Breast epithelium (tissue), 4 donors: ENCODE measurements at regions not wholly inside any gene's neighbourhood (a gene's known extent, or its start where the extent isn't known, plus 50 kb on each side); places are given as distances from the start of the nearest gene placed in this dataset.

ENCODE experiments used
- DNase-seq, 2 donors: peaks; one replicate each; pipeline ENCODE4 v3.0.0-alpha.2; 2019; ENCODE audit warnings: low spot score in 2 of 2
- H3K27ac ChIP-seq, 2 donors: fragments of 200-600 bp; sonication (generic) in 1 of 2; one replicate each; pipeline ENCODE4 v1.5.1; 2016 to 2019; ENCODE audit warnings: mild to moderate bottlenecking in 1 of 2
- H3K27me3 ChIP-seq, 2 donors: fragments of 200-600 bp; sonication (generic) in 1 of 2; one replicate each; pipeline versions ENCODE4 v1.5.1 to v1.6.0; 2017 to 2019; ENCODE audit warnings: control low read depth in 1 of 2, mild to moderate bottlenecking in 1 of 2
- H3K36me3 ChIP-seq: fragments of 200-600 bp; one replicate; pipeline ENCODE4 v1.5.1; 2019
- H3K4me1 ChIP-seq, 2 donors: fragments of 200-600 bp; sonication (generic); one replicate each; pipeline ENCODE4 v1.5.1; 2016 to 2019; ENCODE audit warnings: control low read depth in 1 of 2
- H3K4me3 ChIP-seq, 3 donors: fragments of 200-600 bp; sonication (generic); 1 replicate in 2 of 3; 2 replicates in 1 of 3; pipeline ENCODE4 v1.5.1; 2016 to 2019; ENCODE audit warnings: mild to moderate bottlenecking in 3 of 3, moderate library complexity in 2 of 3
- H3K9me3 ChIP-seq, 2 donors: fragments of 200-600 bp; sonication (generic) in 1 of 2; one replicate each; pipeline ENCODE4 v1.5.1; 2016 to 2019; ENCODE audit warnings: control low read depth in 1 of 2
- CTCF ChIP-seq, 3 donors: fragments of 450-650 bp; IDR thresholded peaks; one replicate each; pipeline ENCODE4 v1.5.1; 2016 to 2017; ENCODE audit warnings: antibody characterized with exemption in 3 of 3, mild to moderate bottlenecking in 3 of 3, moderate library complexity in 3 of 3
- POLR2A ChIP-seq: fragments of 450-650 bp; IDR thresholded peaks from one replicate; pipeline ENCODE4 v1.6.1; 2016; ENCODE audit warnings: antibody characterized with exemption, mild to moderate bottlenecking, moderate library complexity
- POLR2AphosphoS5 ChIP-seq, 3 donors: sonication (generic); formaldehyde crosslinking; IDR thresholded peaks; one replicate each; pipeline ENCODE4 v1.6.1; 2017; ENCODE audit warnings: antibody characterized with exemption in 3 of 3
- intact Hi-C: fragments of 100-400 bp; cut with DNase I; formaldehyde crosslinking; loops from one replicate; pipeline ENCODE4 v1.15.1; 2023; ENCODE audit warnings: low total_unique reads

GRCh38 chr2:163401481-163401880, 334.3 kb downstream of the FIGN start:
- H3K9me3 ChIP-seq, result no peaks in the 10 kb centered on the region
- TF ChIP-seq POLR2AphosphoS5 (IDR thresholded peaks at IDR 0.05) (no peak), CTCF (IDR thresholded peaks at IDR 0.05) (no peak), POLR2A (no peak)
- intact Hi-C loops, result no loop called here
- no peak overlapping the region for H3K4me3 ChIP-seq
- no peak for DNase-seq
- no peaks in the 10 kb centered on the region for H3K27me3 ChIP-seq
- no peaks in the 10 kb centered on the region for H3K36me3 ChIP-seq
- no peaks in the 10 kb centered on the region for H3K4me1 ChIP-seq
- no peak overlapping the region for H3K27ac ChIP-seq

DNA sequence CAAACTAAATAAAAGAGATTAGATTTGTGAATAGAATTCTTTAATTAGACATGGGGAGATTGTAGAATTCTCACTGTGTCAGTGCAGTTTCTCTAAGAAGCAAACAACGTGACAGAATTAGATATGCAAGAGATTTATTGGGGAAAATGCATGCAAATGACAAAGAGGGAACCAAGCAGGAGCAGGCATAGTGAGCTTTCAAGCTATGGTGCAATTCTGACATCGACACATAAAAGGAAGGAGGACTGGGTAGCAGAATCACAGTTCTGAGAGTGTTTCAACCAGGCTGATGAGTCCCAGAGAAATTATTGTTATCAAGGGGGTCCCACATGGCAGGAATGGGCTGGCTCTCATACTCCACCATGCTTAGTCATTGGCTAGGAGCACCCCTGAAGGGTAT, 338.4 kb downstream of the FIGN start:
- DNase-seq, result no peak
- intact Hi-C loops, result no loop called here

GRCh38 chr2:163395602-163396001, 340.2 kb downstream of the FIGN start:
- Histone ChIP-seq H3K27ac (no peak overlapping the region), H3K9me3 (no peaks in the 10 kb centered on the region), H3K4me3 (no peak overlapping the region), H3K36me3 (no peaks in the 10 kb centered on the region), H3K4me1 (no peaks in the 10 kb centered on the region), H3K27me3 (no peaks in the 10 kb centered on the region)
- DNase-seq, result no peak
- TF ChIP-seq POLR2AphosphoS5 (IDR thresholded peaks at IDR 0.05), result no peak
- TF ChIP-seq POLR2A, result no peak
- TF ChIP-seq CTCF (IDR thresholded peaks at IDR 0.05), result no peak
- intact Hi-C loops, result no loop called here

More for the DNA sequence above, 338.4 kb downstream of the FIGN start:
- H3K36me3 ChIP-seq, result no peaks in the 10 kb centered on the region
- H3K27ac ChIP-seq, result no peak overlapping the region
- no peak overlapping the region for H3K4me3 ChIP-seq
- no peaks in the 10 kb centered on the region for H3K4me1 ChIP-seq
- TF ChIP-seq POLR2AphosphoS5 (IDR thresholded peaks at IDR 0.05) (no peak), POLR2A (no peak), CTCF (IDR thresholded peaks at IDR 0.05) (no peak)
- no peaks in the 10 kb centered on the region for H3K9me3 ChIP-seq
- no peaks in the 10 kb centered on the region for H3K27me3 ChIP-seq

- Histone ChIP-seq H3K27ac (no peak overlapping the region), H3K36me3 (no peaks in the 10 kb centered on the region), H3K27me3 (no peaks in the 10 kb centered on the region), H3K9me3 (no peaks in the 10 kb centered on the region), H3K4me1 (no peaks in the 10 kb centered on the region), H3K4me3 (no peak overlapping the region)
- TF ChIP-seq POLR2AphosphoS5 (IDR thresholded peaks at IDR 0.05) (no peak), POLR2A (no peak), CTCF (IDR thresholded peaks at IDR 0.05) (no peak)
- intact Hi-C loops, result no loop called here
- no peak for DNase-seq
These were observed 346.0 kb downstream of the FIGN start for GRCh38 chr2:163389838-163390237.

- no peak for DNase-seq
- no peaks in the 10 kb centered on the region for H3K36me3 ChIP-seq
- TF ChIP-seq POLR2AphosphoS5 (IDR thresholded peaks at IDR 0.05), result no peak
- no peak for TF ChIP-seq CTCF (IDR thresholded peaks at IDR 0.05)
- no peak for TF ChIP-seq POLR2A
- H3K27me3 ChIP-seq, result no peaks in the 10 kb centered on the region
- H3K4me3 ChIP-seq, result no peak overlapping the region
- intact Hi-C loops, result no loop called here
- H3K4me1 ChIP-seq, result no peaks in the 10 kb centered on the region
- no peak overlapping the region for H3K27ac ChIP-seq
- no peaks in the 10 kb centered on the region for H3K9me3 ChIP-seq
These were observed 360.3 kb downstream of the FIGN start for GRCh38 chr2:163375472-163375871.
